HG03565 (cell line): ENCODE measurements at regions not wholly inside any gene's neighbourhood (a gene's known extent, or its start where the extent isn't known, plus 50 kb on each side); places are given as distances from the start of the nearest gene placed in this dataset.

Source experiments
- ATAC-seq: cut with Tn5 transposase; IDR thresholded peaks from one replicate; pipeline ENCODE4 v1.9.1; 2021; ENCODE audit warnings: mild to moderate bottlenecking, moderate library complexity; ENCODE audit not compliant: unreplicated experiment

DNA sequence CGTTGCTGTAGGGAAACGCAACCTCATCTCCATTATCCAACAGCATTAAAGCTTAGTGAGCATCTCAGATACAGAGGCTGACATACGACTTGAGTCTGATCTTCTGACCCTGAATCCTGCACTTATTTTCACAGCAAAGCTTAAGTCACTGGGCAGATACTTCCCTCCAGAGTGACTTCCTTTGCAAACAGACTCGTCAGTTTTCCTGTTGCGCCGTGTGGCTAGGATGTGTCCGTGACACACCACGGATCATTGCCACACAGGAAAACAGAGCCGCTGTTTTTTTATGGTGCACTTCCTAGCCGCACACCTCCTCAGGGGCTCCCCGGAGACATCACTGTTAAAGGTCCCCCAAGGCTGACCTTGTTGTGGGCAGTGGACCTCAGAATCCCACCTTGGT lies 94.9 kb upstream of the MKI67 start:
- ATAC-seq, result no peak

DNA sequence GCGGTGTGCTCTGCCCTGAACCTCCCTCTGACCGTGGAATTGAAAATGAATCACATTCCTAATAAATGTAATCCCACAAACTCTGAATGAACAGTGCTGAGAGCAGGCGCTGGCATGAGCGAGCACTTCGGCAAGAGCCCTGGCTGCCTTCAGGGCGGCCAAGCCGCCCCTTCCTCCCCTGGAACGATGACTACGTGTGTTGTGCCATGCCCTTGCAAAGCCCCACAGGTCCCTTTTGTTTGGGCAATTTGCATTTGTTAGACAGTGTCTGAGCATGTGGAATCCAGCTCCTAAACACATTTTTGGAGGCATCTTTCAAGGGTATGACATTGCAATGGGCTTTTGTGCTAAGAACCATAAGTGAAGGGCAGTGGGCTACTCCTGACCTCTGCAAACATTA lies 95.6 kb upstream of the MKI67 start:
- ATAC-seq, result no peak

DNA sequence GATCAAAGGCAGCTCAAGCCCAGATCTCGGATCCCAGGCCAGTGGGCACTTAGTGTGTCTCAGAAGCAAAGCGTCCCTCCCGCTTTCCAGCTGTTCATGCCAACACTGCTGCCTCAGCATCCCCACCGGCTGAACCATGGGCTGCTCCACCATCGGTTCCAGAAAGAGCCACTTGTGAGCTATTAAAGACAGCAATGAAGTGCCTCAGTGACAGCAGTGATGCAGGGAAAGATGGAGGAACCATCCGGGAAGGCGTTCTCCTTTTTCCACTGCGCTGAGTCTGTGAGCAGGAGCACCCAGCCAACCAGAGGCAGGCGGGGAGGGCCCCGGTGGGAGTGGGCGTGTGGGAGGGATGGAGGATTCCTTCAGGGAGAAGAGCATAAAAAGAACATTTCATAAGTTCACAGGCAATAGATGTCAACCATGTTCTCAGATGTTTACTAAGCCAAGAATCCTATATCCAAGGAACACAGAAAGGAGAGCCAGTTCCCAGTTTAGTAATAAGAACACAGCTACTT lies 96.2 kb upstream of the MKI67 start:
- no peak for ATAC-seq

DNA sequence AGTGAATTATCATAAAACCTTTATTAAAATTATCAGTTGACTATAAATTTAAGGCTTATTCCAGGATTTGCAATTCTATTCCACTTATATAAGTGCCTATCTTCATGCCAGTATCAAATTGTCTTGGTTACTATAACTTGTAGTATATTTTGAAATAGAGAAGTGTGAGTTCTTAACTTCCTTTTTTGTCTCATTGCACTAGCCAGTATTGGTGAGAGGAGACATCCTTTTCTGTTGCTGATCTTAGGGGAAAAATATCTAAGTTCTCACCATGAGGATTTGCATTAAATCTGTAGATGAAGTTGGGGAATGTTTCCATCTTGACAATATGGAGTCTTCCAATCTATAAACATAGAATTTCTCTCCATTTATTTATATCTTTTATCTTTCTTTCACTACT lies 104.2 kb upstream of the MKI67 start:
- no peak for ATAC-seq

DNA sequence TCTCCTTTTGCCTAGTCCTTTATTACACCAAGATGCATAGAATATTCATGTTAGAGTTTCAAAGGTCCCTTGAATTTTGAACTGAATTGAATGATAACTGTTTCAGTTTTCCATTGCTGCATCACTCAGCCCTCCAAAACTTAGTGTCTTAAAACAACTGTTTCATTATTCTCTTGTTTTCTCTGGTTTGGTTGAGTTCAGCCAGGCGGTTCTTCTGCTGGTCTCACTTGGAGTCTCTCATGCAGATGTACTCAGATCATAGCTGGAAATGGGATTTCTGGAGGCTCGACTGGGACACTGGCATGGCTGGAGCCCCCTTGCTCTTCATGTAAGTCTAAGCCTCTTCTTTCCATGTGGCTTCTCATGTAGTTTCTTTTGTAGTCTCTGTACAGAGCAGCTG lies 107.2 kb upstream of the MKI67 start:
- ATAC-seq, result no peak

DNA sequence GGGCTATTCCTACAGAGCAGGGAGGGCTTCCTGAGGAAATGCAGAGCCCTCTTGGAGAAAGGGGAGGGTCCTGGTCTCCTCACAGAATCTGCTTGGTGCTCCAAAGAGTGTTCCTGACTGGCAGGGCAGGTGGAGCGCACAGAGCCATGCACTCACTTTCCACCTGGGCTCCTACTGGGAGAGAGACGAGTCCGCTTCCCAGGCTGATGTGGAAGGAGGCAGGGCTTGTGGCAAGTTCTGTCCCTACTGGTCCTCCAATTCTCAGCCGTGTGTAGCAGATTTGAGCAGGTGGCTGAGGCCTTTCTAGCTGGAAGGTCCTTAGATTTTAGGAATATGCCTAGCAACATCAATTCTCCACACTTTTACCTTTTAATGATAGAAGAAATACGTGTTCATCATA lies 111.5 kb upstream of the MKI67 start:
- ATAC-seq, result no peak

DNA sequence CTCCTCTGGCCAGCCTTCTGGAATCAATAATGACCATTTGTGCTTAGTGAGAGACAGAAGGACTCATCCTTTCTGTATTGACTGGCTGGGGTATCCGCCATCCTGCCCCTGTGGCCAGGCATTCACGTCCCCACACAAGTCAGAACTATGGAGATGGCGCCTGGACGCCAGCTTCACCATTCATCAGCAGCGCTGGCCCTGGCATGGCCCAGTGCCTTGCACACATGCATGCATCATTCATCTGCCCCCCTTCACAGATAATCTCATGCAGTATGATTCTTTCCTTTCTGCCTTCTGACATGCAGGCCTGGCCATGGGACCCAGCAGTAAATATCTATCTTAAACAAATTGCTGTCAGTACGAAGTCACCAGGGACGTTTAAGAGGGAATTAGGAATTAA lies 114.8 kb upstream of the MKI67 start:
- no peak for ATAC-seq

DNA sequence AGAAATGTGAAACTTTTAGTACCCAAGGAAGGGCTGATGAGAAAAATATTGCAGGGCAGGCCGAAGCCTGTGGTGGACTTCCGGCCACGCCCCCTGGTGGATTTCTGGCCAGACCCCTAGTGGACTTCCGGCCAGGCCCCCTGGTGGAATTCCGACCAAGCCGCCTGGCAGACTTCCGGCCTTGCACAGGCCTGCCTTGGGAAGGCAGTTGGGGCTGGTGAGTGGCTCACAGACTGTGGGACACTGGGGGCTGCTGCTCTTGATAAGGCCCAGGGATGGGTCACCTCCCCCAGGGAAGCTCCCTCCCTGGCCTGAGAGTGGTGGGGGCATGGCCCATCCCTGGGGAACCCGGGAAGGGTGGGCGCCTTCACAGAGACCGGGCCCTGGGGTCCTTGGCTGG lies 116.4 kb upstream of the MKI67 start:
- ATAC-seq, result no peak

DNA sequence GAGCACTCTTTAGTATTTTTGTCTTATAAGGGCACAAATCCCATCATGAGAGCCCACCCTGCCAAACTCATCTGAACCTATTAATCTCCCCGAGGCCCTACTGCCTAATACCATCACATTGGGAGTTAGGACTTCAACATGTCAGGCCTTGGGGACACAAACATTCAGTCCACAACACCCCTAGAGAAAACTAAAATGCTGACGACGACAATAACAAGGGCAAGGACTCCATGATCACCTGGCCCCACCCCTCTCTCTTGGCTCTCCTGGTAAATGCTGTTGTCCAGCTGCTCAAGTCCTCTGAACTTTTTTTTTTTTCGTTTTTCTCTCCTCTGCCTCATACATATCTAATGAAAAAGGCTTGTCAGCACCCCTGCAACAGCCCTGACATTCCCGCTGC lies 118.8 kb upstream of the MKI67 start:
- no peak for ATAC-seq

DNA sequence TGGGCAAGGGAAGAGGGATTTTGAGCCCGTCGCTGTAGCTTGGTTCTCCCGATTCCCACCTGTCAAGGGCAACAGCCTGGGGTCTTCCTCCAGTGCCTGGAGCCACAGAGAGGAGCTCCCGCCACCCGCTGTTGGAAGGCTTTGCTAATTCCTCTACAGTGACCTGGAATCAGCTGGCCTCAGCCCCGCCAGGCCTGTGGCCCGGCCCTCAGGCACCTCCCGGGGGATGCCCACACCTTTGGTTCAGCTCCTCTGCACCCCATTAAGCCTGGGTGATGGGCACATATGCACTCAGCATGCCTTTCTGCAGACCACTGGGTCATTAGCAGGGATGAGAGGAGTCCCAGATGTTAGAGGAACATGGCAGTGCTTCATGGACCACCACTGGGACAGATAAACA lies 121.4 kb upstream of the MKI67 start:
- ATAC-seq, result no peak

DNA sequence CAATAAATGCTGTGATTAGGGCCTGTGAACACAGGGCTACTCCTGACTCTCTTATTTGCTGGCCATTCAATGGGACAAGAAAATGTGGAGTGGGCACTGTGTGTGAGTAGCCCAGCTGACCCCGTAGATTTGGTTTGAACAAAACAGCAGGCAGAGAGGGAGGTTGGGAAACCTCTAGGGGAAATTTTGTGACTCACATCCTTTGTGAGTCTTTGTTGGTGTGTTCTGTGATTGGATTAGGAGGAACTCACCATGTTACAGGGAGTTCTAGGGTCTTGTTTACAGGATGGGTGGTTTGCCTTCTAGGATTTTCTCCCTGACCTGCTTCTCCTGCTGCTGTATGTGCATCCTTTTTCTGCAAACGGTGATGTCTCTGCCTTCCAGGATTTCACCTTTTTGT lies 128.3 kb upstream of the MKI67 start:
- no peak for ATAC-seq

DNA sequence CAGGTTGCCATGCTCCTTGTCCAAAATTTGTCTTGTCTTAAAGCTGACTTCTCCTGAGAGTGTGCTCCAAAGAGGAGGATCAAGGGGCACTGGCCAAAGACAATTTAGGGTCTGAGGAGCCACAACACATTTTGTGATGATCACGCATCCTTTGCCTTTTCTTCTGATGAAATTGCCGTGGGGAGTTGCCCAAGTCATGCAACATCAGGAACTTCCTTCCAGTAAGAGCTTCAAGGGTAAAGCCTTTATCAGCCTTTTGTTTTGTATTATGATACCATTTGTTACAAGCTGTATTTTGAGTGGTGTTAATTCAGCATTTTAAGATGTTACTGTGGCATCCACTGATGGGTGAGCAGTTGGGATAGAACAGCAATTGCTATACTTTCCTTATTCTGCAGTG lies 131.2 kb upstream of the MKI67 start:
- ATAC-seq, result no peak

DNA sequence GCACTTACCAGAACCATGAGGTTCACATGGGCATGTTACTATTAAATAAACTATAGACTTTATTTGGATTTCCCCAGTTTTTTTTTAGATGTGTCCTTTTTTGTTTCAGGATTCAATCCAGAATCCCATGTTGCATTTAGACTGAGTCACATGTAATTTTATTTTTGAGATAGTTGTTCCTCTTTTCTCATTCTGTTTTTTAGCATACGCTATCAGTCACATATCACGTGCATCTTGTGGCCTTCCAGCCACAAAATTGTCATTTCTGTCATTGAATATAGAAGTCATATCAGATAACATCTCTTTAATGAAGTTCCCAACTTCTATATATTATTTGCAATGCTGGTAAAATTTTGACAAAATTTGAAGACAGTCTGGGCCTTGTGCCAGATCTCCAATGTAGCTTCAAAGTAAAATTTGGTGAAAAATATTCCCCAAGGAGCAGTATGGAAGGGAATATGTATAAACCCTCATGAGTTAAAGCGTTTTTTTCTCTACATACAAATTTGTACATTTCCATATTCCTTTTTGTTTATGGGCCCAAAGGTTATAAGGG lies 132.3 kb upstream of the MKI67 start:
- no peak for ATAC-seq

DNA sequence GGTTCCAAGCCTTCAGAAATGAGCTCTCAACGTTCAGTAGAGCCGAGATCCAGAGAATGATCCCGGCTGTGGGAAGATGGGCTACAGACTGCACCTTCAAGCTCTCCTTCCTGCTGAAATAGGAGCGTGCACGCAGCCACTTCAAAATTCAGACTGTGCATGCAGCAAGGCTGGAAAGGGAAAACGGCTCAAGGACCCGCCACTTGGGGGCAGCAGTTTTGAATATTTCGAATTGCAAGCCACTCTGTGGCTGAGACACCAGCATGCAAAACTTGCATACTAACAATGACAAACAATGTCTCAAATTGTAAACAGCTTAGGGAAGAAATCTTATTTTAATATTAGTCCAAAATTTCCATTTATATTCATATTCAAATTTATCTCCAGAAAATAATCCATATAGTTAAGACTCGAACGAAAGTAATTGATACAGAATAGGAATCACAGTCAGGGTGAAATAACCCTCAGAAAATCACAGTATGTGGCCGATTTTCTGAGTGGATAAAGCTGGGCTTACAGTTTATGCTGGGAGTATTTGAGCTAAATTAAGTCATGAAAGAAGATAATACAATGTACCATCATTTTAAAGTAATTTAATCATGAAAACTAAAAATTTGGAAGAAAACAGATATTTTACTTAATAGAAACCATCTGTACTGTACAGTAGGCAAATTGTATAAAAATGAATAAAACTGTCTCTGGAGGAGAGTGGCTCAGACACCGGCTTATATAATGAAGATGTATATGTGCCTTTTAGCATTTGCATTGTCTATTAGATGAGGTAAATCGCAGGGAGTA lies 137.9 kb upstream of the MKI67 start:
- ATAC-seq, result peak; percentile 54

DNA sequence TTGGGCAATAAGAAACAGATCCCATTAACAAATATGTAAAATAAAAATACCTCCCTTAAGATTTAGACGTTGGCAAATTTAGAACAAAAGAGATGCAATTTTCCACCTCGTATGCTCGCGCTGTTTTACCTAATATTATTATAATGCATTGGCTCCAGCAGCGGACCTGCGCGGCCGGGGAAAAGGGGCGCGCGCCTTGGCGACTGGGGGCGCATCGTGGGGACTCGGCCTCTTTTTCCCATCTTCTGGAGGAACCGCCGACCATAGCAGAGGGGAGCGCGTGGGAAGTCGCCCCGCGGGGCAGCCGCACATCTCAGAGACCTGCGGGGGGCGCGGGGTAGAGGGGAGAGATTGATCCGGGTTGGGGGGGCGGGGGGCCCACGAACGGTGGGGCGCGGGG lies 139.4 kb upstream of the MKI67 start:
- ATAC-seq, result no peak

DNA sequence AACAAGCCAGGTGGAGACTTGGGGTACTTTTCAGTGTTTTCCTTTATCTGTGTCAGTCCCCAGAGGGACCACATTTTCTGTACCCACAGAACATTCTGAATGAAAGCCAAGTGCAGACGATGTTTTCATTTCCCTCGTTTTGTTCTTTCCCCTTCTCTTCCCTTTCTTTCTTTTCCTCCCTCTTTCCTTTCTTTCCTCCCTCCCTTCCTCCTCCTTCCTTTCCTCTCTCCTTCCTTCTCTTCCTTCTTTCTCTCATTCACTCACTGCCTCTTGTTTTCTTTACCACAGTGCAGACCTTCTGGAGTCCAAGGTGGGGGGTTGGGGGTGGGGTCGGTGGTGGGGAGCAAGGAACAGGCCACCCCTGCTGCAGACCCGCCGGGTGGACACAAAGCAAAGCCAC lies 141.4 kb upstream of the MKI67 start:
- no peak for ATAC-seq

DNA sequence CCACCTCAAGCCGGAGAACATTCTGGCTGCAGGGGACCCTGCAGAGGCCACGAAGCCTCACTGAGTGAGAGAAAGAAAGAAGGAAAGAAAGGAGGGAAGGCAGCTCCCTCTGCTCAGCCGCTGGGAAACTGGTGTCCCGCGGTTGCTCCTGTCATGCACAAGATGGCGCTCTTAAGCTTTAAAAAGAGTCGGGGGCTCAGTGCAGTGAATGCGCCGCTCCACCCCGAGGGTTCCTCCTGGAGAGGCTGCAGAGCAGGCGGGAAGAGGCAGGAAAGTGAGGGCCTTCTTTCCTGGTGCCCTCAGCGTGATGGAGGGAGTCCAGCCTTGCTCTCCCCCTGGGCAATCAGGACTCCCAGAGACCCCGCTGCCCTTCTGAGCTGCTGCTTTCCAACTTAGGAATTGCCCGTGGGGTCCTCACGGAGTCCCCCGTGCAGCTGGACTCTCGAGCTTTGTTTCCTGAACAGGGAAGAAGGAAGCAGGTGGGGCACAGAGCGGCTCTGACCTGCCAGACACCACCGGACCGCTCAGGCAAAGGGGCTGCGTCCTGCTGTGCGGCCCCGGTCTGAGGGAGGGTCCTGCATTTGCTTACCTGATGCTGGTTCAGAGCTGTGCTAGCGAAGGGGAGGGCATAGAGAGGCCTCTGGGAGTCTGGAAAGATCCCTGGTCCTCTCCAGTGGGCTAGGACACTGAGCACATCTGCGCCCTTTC lies 141.9 kb upstream of the MKI67 start:
- ATAC-seq, result no peak

DNA sequence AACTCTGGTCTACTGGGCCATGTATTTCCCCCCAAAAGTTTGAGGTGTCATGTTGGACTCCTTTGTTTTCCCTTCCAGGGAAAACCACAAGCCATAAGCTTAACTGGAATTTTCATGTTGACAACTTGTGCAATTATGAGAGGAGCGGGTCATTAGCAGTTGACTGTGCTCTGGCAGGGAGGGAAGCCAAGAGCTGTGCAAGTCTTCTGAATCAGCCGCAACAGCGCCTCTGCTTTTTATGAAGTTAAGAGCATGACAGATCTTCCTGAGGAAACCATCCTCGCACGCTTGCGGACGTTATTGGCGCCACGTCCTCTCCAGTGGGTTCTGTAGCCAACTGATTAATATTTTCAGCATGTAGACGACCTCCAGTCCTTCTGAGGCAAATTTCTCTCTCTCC lies 148.7 kb upstream of the MKI67 start:
- no peak for ATAC-seq

DNA sequence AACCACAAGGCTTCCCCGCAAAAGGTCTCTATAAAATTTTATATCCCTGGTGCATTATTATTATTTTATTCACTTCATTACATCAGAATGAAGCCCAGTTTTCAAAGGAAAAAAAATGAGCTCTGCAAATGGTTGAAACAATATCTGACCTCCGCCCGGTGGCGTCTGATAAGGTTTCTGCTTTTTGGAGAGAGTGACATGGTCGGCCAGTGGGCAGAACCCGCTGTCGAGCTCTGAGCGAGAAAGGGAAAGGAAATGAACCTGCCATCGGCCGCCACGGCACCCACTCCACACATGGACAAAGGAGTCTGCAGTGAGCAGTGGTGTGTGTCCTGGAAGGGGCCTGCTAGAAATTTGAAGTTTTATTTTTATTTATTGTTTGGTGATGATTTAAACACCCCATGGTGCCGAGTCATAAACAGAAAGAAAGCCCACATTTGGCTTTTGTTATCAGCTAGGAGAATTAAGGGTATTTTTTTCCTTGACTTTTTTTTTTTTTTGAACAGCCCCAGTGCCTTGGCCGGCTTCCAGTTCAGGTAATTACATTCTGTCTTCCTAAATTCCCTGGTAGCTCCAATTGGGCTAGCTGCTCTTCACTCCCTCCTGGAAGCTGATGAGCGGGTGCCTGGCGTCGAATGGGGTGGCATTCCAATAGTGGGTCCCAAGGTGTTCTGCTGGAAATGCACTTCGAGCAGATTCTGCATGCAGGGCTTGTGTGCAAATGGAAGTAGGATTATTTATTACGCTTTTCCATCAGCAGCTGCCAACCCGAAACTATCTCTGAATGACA lies 149.4 kb upstream of the MKI67 start:
- ATAC-seq, result no peak

DNA sequence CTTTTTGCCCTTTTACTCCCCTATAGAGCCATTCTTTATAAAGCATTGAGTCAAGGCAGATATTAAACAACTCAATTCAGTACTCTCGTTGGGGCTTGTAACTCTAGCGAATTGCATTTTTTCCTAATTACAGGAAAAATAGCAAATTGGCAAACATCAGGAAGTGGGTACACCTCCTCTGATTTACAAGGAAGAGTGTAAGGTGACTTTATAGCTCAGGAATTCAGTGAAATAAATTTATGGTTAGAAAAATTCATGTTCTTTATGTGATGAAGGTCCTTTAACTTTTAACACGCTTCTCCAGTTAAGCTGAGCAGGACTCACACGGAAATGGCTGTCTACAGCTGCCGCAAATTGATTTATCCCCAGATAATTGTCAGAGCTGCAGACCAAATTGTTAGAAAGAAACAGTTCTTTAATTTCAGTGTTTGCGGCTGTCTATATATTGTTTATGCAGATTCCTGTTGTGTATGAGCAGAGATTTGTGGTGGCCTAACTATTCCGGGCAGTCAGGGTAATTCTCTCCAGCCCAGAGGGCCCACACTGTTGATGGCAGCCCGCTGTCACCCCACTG lies 151.1 kb upstream of the MKI67 start:
- ATAC-seq, result no peak

DNA sequence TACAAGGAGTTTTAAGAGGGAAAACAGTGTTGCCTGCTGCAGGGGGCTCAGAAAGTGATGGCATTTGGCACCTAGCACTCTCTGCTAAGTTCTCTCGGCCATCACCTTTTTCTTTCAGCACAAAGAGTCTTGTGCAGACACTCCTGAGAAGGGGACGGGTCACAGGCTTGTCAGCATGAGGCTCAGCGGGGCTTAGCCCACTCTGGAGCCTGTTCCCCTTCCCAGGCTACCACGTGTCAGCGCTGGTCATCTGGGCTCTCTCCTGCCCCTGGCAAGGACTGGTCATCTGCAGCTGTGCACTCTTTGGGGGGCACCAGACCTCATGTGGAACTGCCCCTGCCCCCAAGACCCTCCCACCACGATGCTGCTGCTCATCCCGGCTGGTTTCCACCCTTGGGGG lies 152.1 kb upstream of the MKI67 start:
- ATAC-seq, result no peak
